GM21423 (cell line): ENCODE measurements at regions not wholly inside any gene's neighbourhood (a gene's known extent, or its start where the extent isn't known, plus 50 kb on each side); places are given as distances from the start of the nearest gene placed in this dataset.
"Not testable (repeated sequence)": the region's sequence is repeated elsewhere in the genome, so short reads cannot be mapped to it uniquely, and the experiment has no call there.

Experiments
- ATAC-seq: cut with Tn5 transposase; IDR thresholded peaks from one replicate; pipeline ENCODE4 v1.9.1; 2021; ENCODE audit warnings: mild to moderate bottlenecking, moderate library complexity; ENCODE audit not compliant: unreplicated experiment

DNA sequence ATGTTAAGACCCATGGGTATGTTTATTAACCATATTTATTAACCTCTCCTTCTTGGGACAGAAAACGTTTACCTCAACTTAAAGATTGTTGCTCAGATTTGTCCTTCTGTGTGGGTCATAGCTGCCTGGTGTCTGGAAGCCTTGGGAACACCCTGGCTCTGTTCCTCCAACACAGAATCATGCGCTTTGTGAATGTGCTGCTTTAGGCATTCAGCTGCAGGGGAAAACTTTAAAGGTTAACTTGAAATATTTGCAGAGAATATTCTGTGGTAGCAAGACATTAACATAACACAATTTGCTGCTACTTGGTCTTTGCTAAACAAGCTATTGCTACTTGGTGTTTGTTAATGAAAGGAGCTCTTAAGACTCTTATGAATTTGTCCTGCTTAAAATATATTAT lies 50.5 kb upstream of the THOC3 start:
- ATAC-seq: not testable (repeated sequence)

DNA sequence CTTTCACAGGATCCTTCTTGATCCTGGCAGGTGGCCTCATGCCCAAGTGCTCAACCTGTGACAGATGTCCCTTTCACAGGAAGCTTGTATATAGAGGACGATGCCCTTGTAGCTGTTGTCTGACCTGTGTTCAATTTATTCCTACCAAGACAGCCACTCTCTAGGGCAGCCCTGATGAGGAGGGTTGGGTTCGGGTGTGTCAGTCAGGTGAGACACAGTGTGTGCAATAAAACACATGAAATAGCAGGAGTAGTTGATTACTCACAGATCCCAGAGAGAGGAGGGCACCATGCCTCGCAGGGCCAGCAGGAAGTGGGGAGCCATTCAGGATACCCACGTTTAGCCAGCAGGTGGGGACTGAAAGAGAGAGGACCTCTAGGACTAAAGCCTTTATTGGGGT lies 52.7 kb upstream of the THOC3 start:
- ATAC-seq: not testable (repeated sequence)

DNA sequence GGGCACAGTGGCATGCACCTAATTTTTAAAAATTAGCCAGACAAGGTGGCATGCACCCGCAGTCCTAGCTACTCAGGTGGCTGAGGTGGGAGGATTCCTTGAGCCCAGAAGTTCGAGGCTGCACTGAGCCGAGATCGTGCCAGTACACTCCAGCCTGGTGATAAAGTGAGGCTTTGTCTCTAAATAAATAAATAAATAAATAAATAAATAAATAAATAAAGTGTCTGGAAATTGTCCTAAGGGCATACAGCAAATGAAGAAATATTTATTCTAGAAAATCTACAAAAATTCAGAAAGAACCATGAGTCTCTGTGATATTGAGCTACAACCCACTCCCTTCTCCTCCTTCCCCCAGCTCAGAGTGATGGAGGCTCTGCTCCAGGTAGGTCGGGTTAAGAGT lies 55.4 kb upstream of the THOC3 start:
- ATAC-seq: not testable (repeated sequence)

DNA sequence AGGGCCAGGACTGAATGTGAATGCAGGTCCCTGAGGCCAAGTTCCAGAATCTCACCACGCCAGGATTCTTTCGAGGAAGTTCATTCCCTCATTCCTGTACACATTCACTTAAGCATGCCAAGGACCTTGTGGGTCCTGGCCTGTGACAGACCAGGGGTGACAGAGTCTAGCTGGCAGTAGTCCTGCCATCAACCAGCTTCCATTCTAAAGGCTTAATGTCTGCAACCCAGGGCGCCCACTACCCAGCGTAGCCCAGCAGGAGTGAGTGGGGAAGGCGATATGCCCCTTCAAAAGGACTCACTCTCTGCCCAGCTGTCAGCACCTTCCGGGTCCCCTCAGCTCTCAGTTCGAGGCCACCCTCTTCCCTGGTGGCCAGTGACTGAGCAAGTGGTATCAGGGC lies 61.3 kb upstream of the THOC3 start:
- not testable (repeated sequence) for ATAC-seq

DNA sequence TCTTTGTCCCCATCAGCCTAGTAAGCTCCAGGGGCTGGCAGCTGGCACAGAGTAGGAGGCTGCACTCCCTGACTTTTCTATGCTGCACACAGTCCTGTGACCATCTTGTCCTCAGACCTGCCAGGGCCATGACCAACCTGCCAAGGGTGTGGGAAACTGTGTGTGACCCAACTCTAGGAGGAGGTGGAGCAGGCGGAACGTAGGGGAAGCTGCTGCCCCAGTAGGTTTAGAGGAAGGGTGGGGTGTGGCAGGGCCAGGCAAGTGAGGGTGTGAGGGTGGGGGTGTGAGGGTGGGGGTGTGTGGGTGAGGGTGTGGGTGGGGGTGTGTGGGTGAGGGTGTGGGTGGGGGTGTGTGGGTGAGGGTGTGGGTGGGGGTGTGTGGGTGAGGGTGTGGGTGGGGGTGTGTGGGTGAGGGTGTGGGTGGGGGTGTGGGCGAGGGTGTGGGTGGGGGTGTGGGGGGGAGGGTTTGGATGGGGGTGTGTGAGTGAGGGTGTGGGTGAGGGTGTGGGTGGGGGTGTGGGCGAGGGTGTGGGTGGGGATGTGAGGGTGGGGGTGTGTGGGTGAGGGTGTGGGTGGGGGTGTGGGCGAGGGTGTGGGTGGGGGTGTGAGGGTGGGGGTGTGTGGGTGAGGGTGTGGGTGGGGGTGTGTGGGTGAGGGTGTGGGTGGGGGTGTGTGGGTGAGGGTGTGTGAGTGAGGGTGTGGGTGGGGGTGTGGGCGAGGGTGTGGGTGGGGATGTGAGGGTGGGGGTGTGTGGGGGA lies 62.4 kb upstream of the THOC3 start:
- not testable (repeated sequence) for ATAC-seq

DNA sequence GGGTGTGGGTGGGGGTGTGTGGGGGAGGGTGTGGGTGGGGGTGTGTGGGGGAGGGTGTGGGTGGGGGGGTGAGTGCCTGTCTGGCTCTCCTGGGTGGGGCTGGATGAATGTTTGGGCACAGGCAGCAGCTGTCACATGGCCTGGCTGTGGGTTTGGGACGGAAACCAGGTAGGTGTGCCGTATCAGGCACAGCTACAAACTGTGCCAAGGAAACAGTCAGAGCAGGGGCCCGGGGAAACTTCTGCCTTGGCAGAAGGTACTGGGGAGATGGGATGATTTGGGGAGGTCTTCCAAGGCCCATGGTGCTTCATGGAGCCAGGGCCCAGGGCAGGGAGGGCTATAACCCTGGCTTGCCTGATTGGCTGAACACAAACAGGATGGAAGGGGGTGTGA lies 63.0 kb upstream of the THOC3 start:
- not testable (repeated sequence) for ATAC-seq

DNA sequence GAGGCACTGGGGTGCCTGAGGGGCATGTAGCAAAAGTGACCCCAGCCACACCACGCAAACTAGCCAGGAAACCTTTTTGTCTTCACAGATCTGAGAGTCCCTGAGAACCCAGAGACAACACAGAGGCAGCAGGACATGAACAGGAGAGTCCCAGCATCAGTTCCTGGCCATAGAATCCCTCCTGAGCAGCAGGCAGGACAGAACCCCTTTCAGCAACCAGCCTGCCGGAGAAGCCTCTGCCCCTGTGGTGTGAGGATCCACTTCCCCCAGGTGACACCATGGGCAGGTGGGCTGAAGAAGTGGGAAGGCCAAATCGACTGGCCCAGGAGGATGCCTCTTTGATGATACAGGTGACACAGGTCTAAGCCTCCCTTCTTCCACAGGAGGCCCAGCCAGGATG lies 65.1 kb upstream of the THOC3 start:
- ATAC-seq: not testable (repeated sequence)

DNA sequence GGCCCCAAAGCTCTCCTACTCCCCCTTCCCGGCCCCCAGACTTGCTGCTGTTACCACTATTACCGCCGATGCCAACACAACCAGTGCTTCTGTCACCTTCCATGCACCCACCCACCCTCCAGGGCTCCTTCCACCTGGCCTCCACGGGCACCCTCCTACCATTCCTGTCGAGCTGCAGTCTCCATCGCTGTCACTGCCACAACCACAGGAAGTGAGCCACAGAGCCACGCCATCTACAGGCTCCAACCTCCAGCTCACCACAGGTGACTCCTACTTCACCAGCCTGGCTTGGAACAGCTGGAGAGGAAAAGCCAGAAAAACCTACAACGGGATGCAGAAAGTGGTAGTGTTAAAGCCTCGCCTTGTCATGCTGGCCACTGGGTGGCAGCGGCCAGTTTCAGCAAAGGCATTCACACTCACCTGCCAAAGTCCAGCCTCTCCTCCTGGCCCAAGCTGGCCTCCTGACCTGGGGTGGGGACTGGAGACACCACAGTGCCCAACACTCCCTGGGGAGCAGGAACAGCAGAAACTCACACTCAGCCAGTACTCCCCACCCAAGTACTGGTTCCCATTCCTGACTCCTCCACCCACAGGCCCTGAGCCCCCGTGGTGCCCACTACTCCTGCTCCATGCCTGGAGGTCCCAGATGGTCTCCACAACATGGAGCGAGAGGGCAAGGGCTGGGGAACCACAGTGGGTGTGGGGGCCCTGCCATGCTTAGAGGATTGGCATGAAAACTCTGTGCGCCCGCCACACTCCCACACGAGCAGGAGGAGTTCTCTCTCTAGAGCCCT lies 66.5 kb upstream of the THOC3 start:
- ATAC-seq: not testable (repeated sequence)

DNA sequence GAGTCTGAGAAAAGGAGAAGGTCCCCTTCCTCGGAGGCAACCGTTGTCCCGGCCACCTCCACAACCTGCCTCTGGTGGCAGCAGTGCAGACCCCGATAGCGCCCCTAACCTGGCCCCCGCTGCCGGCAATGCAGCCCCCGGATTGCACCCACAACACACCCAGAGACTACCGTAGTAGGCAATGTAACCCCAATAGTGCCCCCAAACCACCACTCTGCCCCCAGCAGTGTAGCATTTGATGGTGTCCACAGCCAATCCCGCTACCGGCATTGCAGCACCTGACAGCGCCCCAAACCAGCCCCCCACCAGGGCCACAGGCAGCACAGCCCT lies 67.1 kb upstream of the THOC3 start:
- not testable (repeated sequence) for ATAC-seq

DNA sequence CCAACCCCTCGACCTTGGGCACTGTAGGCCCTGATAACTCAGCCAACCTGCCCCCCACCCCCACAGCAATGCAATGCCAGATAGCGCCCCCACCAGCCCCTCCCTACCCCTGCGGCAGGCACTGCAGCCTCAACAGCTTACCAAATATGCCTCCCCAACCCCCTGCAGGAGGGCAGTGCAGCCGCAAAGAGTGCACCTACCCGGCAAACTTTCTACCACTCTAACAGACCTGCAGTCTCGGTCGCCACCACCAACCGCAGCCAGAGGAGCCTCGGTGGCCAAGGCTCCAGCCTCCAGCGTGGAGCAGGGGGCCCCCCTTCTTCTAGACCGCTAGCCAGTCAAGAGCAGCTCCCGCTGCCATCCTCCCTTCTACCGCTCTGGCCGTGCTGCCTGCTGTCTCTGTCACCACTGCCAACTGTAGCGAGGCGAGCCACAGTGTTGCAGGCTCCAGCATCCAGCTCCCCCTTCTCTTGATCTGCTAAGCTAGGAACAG lies 67.7 kb upstream of the THOC3 start:
- ATAC-seq: not testable (repeated sequence)

DNA sequence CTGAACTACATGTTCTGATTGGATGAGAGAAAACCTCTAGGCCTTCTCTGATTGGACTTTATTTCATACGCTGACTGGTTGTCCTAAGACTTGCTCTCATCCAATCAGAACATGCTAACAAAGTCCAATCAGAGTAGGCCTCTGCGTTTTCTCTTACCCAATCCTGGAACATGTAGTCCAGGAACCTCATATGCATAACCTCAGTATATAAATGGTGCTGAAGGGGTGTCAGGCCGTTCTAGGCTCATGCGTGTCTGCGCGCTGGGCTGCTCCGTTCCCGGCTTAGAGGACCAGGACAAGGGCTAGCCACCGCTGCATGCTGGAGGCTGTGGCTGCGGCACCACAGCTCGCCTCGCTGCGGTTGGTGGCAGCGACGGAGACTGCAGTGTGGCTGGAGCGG lies 68.3 kb upstream of the THOC3 start:
- ATAC-seq: not testable (repeated sequence)

DNA sequence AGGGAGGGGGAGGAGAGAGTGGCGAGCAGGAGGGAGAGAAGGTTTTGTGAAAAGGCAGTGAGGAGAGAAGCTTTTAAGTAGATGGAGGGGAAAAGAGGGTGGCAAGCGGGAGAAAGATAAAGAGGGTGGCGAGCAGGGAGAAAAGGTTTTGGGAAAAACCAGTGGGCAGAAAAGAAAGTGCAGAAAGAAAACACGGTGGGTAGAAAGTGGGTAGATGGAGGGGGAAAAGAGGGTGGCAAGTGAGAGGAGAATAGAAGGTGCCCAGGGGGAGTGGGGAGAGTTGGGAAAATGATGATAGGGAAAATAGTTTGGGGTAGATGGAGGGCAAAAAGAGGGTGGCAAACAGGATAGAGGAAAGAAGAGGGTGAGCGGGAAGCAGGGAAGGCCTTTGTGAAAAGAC lies 69.1 kb upstream of the THOC3 start:
- ATAC-seq: not testable (repeated sequence)

DNA sequence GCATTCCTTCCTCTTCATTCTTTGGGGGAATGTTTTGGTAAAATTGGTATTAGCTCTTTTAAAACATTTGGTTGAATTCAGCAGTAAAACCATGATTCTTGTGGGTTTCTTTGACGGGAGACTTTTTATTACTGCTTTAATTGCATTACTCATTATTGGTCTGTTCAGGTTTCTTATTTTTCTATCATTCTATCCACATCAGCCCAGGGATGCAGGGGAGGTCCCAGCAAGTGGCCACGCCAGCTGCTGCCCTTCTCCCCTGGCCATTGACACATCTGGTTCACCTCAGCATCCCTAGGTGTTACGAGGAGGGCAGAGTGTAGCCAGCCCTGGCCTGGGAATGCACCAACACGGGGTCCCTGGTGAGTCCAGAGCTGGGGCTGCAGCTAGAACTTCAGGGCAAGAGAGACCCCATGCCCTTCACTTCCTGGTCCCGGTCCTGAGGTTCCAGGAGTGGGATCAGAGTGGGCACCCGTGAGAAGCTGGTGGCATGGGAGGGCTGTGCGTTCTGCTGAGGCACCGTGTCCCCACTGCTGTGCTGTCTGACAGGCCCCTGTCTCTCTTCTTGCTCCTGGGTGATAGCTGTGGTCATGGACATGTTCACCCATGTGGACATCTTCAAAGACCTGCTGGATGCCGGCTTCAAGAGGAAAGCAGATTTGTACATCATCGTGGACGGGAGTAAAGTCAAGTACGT lies 72.1 kb upstream of the THOC3 start:
- not testable (repeated sequence) for ATAC-seq

DNA sequence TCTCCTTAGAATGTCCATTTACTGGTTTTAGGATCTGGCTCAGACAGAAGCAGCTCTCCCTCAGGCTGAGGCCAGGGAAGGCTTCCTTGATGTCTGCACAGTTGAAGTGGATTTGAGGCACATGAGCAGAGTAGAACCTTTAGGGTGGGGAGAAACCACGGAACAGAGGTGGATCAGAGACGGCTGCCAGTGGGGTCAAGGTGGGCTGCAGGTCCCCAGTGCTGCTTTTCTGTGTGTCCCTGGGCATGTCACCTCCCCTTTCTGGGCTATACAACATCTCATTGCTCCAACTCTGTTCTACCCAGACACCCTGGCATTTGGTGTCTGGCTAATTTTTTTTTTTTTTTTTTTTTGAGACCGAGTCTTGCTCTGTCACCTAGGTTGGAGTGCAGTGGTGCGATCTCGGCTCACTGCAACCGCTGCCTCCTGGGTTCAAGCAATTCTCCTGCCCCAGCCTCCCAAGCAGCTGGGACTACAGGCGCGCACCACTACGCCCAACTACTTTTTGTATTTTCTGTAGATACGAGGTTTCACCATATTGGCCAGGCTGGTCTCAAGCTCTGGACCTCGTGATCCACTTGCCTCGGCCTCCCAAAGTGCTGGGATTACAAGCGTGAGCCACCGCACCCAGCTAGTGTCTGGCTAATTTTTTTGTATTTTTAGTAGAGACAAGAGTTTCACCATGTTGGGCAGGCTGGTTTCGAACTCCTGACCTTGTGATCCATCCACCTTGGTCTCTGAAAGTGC lies 73.3 kb upstream of the THOC3 start:
- ATAC-seq: not testable (repeated sequence)

DNA sequence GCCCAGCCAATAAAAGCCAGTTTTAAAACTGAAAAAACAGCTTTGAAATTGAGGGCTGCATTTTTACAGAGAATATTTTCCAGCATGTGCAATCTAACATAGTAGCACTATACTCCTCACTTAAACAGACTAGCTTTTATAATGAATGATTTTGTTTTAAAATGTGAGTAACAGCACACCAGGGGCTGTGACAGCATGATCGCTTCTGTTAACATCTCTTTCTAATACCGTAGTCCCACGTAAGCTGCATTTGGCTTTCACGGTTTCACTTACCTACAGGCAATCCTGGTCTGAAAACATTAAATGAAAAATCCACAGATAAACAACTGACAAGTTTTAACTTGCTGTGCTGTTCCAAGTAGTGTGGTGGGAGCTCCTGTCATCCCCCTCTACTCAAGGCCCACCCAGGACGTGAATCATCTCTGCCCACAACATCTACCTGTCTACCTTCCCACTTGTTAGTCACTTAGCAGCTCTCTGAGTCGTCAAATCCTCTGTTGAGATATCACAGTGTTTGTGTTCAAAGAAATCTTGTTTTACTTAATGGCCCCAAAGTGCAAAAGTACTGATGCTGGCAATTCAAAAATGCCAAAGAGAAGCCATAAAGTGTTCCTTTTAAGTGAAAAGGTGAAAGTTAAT lies 74.0 kb upstream of the THOC3 start:
- not testable (repeated sequence) for ATAC-seq

DNA sequence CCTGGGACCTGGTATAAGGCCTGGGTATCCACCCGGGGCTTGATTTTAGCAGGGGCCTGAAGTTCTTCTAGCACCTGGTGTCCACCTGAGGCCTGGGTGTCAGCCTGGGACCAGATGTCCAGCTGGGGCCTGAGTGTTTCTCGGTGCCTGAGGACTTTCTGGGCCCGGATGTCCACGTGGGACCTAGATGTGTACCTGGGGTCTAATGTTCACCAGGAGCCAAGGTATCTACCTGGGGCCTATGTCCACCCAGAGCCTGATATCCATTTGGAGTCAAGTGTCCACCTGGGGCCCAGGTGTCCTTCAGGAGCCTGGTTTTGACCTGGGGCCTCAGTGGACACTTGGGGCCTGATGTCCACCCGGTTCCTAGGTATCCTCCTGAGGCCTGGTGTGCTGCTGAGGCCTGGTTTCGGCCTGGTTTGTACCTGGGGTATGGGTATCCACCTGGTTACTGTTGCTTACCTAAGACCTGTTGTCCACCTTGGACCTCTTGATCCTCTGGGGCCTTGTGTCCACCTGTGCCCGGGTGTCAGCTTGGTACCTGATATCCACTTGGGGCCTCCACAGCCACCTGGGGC lies 75.2 kb upstream of the THOC3 start:
- ATAC-seq: not testable (repeated sequence)

DNA sequence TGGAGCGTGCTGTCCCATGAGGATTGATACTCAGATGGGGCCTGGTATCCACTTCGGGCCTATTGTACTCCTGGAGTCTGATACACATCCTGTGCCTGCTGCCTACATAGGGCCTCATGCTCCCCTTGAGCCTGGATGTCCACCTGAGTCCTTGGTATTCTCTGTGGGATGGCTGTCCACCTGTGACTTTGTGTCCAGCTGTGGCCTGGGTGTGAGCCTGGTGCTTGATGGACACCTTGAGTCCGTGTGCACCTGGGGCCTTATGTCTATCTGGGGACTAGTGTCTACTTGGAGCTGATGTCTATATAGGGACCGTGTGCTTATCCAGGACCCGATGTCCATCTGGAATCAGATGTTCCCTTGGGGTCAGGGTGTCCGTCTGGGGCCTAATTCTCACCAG lies 75.9 kb upstream of the THOC3 start:
- ATAC-seq: not testable (repeated sequence)

DNA sequence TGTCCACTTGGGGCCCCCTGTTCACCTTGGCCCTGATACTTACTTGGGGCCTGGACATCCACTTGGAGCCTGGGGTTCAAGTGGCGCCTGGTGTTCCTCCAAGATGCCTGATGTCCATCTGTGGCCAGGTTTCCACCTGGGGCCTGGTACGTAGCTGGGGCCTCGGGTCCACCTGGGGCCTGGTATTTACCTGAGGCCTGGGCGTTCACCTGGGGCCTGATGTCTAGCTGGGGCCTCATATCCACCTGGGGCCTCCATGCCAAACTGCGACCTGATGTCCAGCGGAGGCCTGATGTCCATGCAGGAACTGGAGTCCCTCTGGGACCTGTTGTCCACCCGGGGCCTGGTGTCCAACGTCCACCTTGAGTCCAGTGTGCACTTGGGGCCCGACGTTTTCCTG lies 76.3 kb upstream of the THOC3 start:
- not testable (repeated sequence) for ATAC-seq

DNA sequence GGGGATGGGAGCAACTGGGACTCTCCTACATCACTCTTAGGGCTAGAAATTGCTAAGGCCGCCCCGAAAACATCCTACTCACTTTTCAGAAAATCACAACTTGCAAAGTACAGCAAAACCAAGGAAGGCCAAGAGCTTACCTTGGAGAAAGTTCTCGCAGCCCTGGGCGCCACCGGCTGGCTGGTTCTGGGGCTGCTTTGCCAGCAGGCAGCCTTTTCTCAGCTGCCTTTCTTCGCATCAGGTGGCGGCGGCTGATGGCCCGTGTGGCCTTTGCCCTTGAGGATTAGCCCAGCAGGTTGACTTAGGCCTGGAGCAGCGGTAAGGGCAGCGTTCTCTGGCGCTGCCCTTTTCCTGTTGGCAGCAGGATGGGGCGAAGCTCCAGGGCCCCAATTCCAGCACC lies 77.3 kb upstream of the THOC3 start:
- ATAC-seq: not testable (repeated sequence)

DNA sequence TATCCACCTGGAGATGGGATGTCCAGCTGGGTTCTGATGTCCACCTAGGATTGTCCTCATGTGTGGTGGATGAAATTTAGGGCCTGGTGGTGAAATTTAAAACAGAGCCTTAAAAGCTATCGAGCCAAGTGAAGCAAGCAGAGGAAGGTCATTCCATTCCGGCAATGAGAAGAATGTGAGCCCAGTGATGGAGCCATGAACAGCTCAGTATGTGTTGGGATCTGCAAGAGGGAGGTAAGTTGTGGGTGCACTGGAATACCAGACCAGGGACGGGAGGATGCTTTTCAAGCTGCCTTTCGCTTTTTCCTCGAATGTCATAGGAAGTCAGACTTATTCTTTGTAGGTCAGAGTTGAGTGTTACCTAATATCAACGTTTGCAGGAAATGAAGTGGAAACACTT lies 80.6 kb upstream of the THOC3 start:
- ATAC-seq: not testable (repeated sequence)
